ENCODE measurements at regions not wholly inside any gene's neighbourhood (a gene's known extent, or its start where the extent isn't known, plus 50 kb on each side); places are given as distances from the start of the nearest gene placed in this dataset.

DNA sequence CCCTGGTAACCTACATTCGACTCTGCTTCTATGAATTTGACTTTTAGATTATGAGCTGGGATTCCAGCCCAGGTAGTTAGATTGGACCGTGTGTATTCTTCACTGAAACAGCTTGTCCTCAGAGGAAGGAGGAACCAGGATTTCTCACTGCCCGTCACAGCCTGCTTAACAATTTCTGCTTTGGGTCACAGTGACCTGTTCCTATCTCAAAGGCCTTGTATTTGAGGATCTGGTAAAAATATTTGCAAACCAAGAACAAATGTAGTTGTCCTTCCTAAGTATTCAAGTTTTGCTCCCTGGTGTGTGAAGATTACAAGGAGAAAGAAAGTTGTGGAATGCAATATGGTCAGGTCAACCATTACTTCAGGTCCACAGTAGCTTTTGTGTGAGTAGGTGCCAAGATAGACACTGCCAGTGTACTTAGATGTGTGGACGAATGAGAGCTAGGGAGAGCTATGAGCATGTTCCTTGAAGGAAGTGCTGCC lies 55.1 kb downstream of the KIF4B start:
- Histone ChIP-seq H3K27me3 (ENCODE audit: control insufficient read depth in 3 of 3, insufficient read depth in 3 of 3, low read length in 3 of 3) (no peaks in the 10 kb centered on the region), H3K4me3 (ENCODE audit: low read length in 3 of 3) (no peak overlapping the region), H3K27ac (ENCODE audit: low read depth, low read length) (no peak overlapping the region), H3K36me3 (ENCODE audit: control insufficient read depth in 3 of 3, insufficient read depth in 3 of 3, low read length in 3 of 3) (no peaks in the 10 kb centered on the region), H3K9ac (ENCODE audit: low read depth in 1 of 3, low read length in 3 of 3) (no peak overlapping the region), H3K4me1 (ENCODE audit: control insufficient read depth in 3 of 3, insufficient read depth in 3 of 3, low read length in 3 of 3) (no peaks in the 10 kb centered on the region), H3K9me3 (ENCODE audit: control insufficient read depth in 3 of 3, low read length in 3 of 3) (no peaks in the 10 kb centered on the region)

DNA sequence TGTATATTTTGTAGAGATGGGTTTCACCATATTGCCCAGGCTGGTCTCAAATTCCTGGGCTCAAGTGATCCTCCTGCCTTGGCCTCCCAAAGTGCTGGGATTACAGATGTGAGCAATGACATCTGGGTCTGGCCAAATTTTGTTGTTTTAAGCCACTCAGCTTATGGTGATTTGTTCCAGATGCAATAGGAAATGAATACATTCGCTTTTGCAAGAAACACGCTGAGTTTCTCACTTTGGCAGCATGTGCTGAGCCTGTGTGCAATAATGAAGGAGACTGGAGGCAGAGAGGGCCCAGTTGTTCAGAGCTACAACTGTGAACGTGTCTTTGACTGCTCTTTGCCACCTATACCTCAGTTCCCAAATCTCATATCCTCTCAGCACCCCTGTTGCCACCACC lies 56.4 kb downstream of the KIF4B start:
- Histone ChIP-seq H3K9me3 (ENCODE audit: control insufficient read depth in 3 of 3, low read length in 3 of 3) (no peaks in the 10 kb centered on the region), H3K36me3 (ENCODE audit: control insufficient read depth in 3 of 3, insufficient read depth in 3 of 3, low read length in 3 of 3) (no peaks in the 10 kb centered on the region), H3K4me1 (ENCODE audit: control insufficient read depth in 3 of 3, insufficient read depth in 3 of 3, low read length in 3 of 3) (no peaks in the 10 kb centered on the region), H3K4me3 (ENCODE audit: low read length in 3 of 3) (no peak overlapping the region), H3K27ac (ENCODE audit: low read depth, low read length) (no peak overlapping the region), H3K27me3 (ENCODE audit: control insufficient read depth in 3 of 3, insufficient read depth in 3 of 3, low read length in 3 of 3) (no peaks in the 10 kb centered on the region), H3K9ac (ENCODE audit: low read depth in 1 of 3, low read length in 3 of 3) (no peak overlapping the region)

GRCh38 chr5:155070781-155071180 lies 57.2 kb downstream of the KIF4B start:
- H3K27me3 ChIP-seq (ENCODE audit: control insufficient read depth in 3 of 3, insufficient read depth in 3 of 3, low read length in 3 of 3), result no peaks in the 10 kb centered on the region
- no peak overlapping the region for H3K9ac ChIP-seq (ENCODE audit: low read depth in 1 of 3, low read length in 3 of 3)
- H3K4me1 ChIP-seq (ENCODE audit: control insufficient read depth in 3 of 3, insufficient read depth in 3 of 3, low read length in 3 of 3), result no peaks in the 10 kb centered on the region
- H3K9me3 ChIP-seq (ENCODE audit: control insufficient read depth in 3 of 3, low read length in 3 of 3), result no peaks in the 10 kb centered on the region
- H3K4me3 ChIP-seq (ENCODE audit: low read length in 3 of 3), result no peak overlapping the region
- no peak overlapping the region for H3K27ac ChIP-seq (ENCODE audit: low read depth, low read length)
- no peaks in the 10 kb centered on the region for H3K36me3 ChIP-seq (ENCODE audit: control insufficient read depth in 3 of 3, insufficient read depth in 3 of 3, low read length in 3 of 3)

GRCh38 chr5:155076379-155076778 lies 62.8 kb downstream of the KIF4B start:
- Histone ChIP-seq H3K4me3 (ENCODE audit: low read length in 3 of 3) (no peak overlapping the region), H3K4me1 (ENCODE audit: control insufficient read depth in 3 of 3, insufficient read depth in 3 of 3, low read length in 3 of 3) (no peaks in the 10 kb centered on the region), H3K27me3 (ENCODE audit: control insufficient read depth in 3 of 3, insufficient read depth in 3 of 3, low read length in 3 of 3) (no peaks in the 10 kb centered on the region), H3K9ac (ENCODE audit: low read depth in 1 of 3, low read length in 3 of 3) (no peak overlapping the region), H3K9me3 (ENCODE audit: control insufficient read depth in 3 of 3, low read length in 3 of 3) (no peaks in the 10 kb centered on the region), H3K27ac (ENCODE audit: low read depth, low read length) (no peak overlapping the region), H3K36me3 (ENCODE audit: control insufficient read depth in 3 of 3, insufficient read depth in 3 of 3, low read length in 3 of 3) (no peaks in the 10 kb centered on the region)

GRCh38 chr5:155079698-155080097 lies 66.1 kb downstream of the KIF4B start:
- Histone ChIP-seq H3K4me3 (ENCODE audit: low read length in 3 of 3) (no peak overlapping the region), H3K36me3 (ENCODE audit: control insufficient read depth in 3 of 3, insufficient read depth in 3 of 3, low read length in 3 of 3) (no peaks in the 10 kb centered on the region), H3K9ac (ENCODE audit: low read depth in 1 of 3, low read length in 3 of 3) (no peak overlapping the region)

GRCh38 chr5:155080721-155081120 lies 67.2 kb downstream of the KIF4B start:
- Histone ChIP-seq H3K4me3 (ENCODE audit: low read length in 3 of 3) (no peak overlapping the region), H3K36me3 (ENCODE audit: control insufficient read depth in 3 of 3, insufficient read depth in 3 of 3, low read length in 3 of 3) (no peaks in the 10 kb centered on the region), H3K27me3 (ENCODE audit: control insufficient read depth in 3 of 3, insufficient read depth in 3 of 3, low read length in 3 of 3) (no peaks in the 10 kb centered on the region), H3K9me3 (ENCODE audit: control insufficient read depth in 3 of 3, low read length in 3 of 3) (no peaks in the 10 kb centered on the region), H3K4me1 (ENCODE audit: control insufficient read depth in 3 of 3, insufficient read depth in 3 of 3, low read length in 3 of 3) (no peaks in the 10 kb centered on the region), H3K27ac (ENCODE audit: low read depth, low read length) (no peak overlapping the region), H3K9ac (ENCODE audit: low read depth in 1 of 3, low read length in 3 of 3) (no peak overlapping the region)

More at GRCh38 chr5:155079698-155080097, 66.1 kb downstream of the KIF4B start:
- Histone ChIP-seq H3K9me3 (ENCODE audit: control insufficient read depth in 3 of 3, low read length in 3 of 3) (no peaks in the 10 kb centered on the region), H3K27ac (ENCODE audit: low read depth, low read length) (no peak overlapping the region), H3K4me1 (ENCODE audit: control insufficient read depth in 3 of 3, insufficient read depth in 3 of 3, low read length in 3 of 3) (no peaks in the 10 kb centered on the region), H3K27me3 (ENCODE audit: control insufficient read depth in 3 of 3, insufficient read depth in 3 of 3, low read length in 3 of 3) (no peaks in the 10 kb centered on the region)

DNA sequence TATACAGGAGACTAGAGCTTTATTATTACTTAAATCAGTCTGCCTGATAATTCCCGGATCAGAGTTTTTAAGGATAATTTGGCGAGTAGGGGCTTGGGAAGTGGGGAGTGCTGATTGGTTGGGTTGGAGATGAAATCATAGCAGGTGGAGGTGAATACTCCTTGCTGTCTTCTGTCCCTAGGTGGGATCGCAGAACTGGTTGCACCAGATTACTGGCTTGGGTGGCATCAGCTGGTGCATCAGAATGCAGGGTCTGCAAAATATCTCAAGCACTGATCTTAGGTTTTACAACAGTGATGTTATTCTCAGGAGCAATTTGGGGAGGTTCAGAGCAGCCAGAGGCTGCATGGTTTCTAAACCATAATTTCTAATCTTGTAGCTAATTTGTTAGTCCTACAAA lies 68.1 kb downstream of the KIF4B start:
- H3K27ac ChIP-seq (ENCODE audit: low read depth, low read length), result no peak overlapping the region
- no peak overlapping the region for H3K4me3 ChIP-seq (ENCODE audit: low read length in 3 of 3)
- no peaks in the 10 kb centered on the region for H3K36me3 ChIP-seq (ENCODE audit: control insufficient read depth in 3 of 3, insufficient read depth in 3 of 3, low read length in 3 of 3)
- no peaks in the 10 kb centered on the region for H3K27me3 ChIP-seq (ENCODE audit: control insufficient read depth in 3 of 3, insufficient read depth in 3 of 3, low read length in 3 of 3)
- no peaks in the 10 kb centered on the region for H3K9me3 ChIP-seq (ENCODE audit: control insufficient read depth in 3 of 3, low read length in 3 of 3)
- H3K9ac ChIP-seq (ENCODE audit: low read depth in 1 of 3, low read length in 3 of 3), result no peak overlapping the region
- H3K4me1 ChIP-seq (ENCODE audit: control insufficient read depth in 3 of 3, insufficient read depth in 3 of 3, low read length in 3 of 3), result no peaks in the 10 kb centered on the region

DNA sequence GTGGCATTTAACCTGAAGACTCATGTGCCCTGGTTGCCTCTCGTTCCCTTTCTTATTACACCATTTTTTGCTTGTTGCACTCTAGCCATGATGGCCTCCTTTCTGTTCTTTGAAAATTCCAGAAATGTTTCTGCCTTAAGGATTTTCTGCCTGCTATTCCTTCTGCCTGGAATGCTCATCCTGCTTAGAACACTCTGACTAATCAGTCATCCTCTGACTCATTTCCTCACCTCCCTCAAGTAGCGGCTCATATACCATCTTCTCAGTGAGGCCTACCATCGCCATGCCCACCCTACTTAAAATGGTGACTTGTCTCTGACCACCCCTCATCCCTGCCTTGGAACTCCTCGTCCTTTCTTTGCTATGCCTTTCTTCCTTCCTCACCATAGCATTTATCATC lies 68.8 kb downstream of the KIF4B start:
- H3K4me3 ChIP-seq (ENCODE audit: low read length in 3 of 3), result no peak overlapping the region

GRCh38 chr5:155085282-155085989 lies 71.9 kb downstream of the KIF4B start:
- Histone ChIP-seq H3K9ac (ENCODE audit: low read depth in 1 of 3, low read length in 3 of 3) (no peak overlapping the region), H3K4me3 (ENCODE audit: low read length in 3 of 3) (no peak overlapping the region), H3K27me3 (ENCODE audit: control insufficient read depth in 3 of 3, insufficient read depth in 3 of 3, low read length in 3 of 3) (no peaks in the 10 kb centered on the region), H3K36me3 (ENCODE audit: control insufficient read depth in 3 of 3, insufficient read depth in 3 of 3, low read length in 3 of 3) (no peaks in the 10 kb centered on the region), H3K9me3 (ENCODE audit: control insufficient read depth in 3 of 3, low read length in 3 of 3) (no peaks in the 10 kb centered on the region), H3K27ac (ENCODE audit: low read depth, low read length) (no peak overlapping the region), H3K4me1 (ENCODE audit: control insufficient read depth in 3 of 3, insufficient read depth in 3 of 3, low read length in 3 of 3) (no peaks in the 10 kb centered on the region)

More for the DNA sequence above, 68.8 kb downstream of the KIF4B start:
- Histone ChIP-seq H3K27me3 (ENCODE audit: control insufficient read depth in 3 of 3, insufficient read depth in 3 of 3, low read length in 3 of 3) (no peaks in the 10 kb centered on the region), H3K9me3 (ENCODE audit: control insufficient read depth in 3 of 3, low read length in 3 of 3) (no peaks in the 10 kb centered on the region), H3K36me3 (ENCODE audit: control insufficient read depth in 3 of 3, insufficient read depth in 3 of 3, low read length in 3 of 3) (no peaks in the 10 kb centered on the region), H3K4me1 (ENCODE audit: control insufficient read depth in 3 of 3, insufficient read depth in 3 of 3, low read length in 3 of 3) (no peaks in the 10 kb centered on the region), H3K9ac (ENCODE audit: low read depth in 1 of 3, low read length in 3 of 3) (no peak overlapping the region), H3K27ac (ENCODE audit: low read depth, low read length) (no peak overlapping the region)

DNA sequence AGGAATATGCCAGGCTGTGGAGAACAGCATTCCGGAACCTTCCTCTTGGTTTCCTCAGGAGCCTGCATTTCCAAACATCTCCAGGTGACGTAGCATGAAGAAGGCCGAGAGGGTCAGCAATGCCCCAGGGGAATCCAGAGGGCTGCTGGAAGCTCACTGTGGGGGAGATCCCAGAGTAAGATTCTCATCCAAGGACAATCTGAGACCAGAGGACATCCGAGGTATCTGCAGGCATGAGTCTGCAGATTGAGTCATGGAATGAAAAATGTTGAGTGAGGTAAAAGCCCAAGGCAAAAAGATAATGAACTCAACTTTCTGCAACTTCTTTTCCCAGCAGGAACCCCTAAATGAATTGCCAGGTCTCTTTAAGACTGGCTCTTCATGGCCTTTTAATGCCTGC lies 73.5 kb downstream of the KIF4B start:
- Histone ChIP-seq H3K36me3 (ENCODE audit: control insufficient read depth in 3 of 3, insufficient read depth in 3 of 3, low read length in 3 of 3) (no peaks in the 10 kb centered on the region), H3K27ac (ENCODE audit: low read depth, low read length) (no peak overlapping the region), H3K9ac (ENCODE audit: low read depth in 1 of 3, low read length in 3 of 3) (no peak overlapping the region), H3K4me3 (ENCODE audit: low read length in 3 of 3) (no peak overlapping the region), H3K9me3 (ENCODE audit: control insufficient read depth in 3 of 3, low read length in 3 of 3) (no peaks in the 10 kb centered on the region), H3K4me1 (ENCODE audit: control insufficient read depth in 3 of 3, insufficient read depth in 3 of 3, low read length in 3 of 3) (no peaks in the 10 kb centered on the region), H3K27me3 (ENCODE audit: control insufficient read depth in 3 of 3, insufficient read depth in 3 of 3, low read length in 3 of 3) (no peaks in the 10 kb centered on the region)

Measured in skeletal muscle tissue (tissue), 3 donors.